ENCODE measurements at regions not wholly inside any gene's neighbourhood (a gene's known extent, or its start where the extent isn't known, plus 50 kb on each side); places are given as distances from the start of the nearest gene placed in this dataset.
"Not testable (repeated sequence)": the region's sequence is repeated elsewhere in the genome, so short reads cannot be mapped to it uniquely, and the experiment has no call there.

DNA sequence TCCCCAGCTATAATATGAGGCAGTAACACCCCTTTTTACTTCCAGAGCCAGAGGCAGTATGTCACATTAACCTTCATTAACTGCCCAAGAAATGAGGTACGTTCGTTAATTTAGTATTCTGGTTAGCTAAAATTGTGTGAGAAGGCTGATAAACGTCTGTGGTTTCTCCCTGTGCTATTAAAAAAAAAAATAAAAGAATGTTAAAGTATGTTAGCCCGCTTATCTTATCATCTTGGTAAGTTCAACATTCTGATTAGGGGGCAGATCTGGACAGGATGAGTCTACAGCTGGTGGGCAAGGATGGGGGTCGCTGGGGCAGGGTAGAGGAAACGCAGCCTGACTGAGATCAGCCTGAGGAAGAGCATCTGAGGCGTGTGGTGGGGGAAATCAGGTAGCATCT lies 154.0 kb downstream of the PRL start:
- no peak for DNase-seq (ENCODE audit: low read depth in 2 of 2)

DNA sequence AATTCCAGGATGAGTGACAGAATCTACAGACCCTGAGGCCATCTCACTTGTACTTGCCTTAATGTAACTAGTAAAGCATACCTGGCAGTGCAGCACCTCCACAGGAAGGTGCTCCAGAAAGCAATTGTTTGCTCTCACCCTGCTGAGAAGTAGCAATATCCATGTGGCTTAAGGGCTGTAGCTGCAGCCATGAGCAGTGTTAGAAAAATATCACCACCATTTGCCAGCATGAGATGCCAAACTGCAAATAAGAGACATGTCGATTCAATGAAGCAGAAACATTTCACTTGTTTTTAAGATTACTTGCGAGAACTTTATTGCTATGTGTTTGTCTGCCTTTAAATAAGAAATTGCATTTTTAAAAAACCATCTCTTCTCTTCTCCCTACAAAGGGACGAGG lies 151.5 kb downstream of the PRL start:
- DNase-seq (ENCODE audit: low read depth in 2 of 2): no peak

DNA sequence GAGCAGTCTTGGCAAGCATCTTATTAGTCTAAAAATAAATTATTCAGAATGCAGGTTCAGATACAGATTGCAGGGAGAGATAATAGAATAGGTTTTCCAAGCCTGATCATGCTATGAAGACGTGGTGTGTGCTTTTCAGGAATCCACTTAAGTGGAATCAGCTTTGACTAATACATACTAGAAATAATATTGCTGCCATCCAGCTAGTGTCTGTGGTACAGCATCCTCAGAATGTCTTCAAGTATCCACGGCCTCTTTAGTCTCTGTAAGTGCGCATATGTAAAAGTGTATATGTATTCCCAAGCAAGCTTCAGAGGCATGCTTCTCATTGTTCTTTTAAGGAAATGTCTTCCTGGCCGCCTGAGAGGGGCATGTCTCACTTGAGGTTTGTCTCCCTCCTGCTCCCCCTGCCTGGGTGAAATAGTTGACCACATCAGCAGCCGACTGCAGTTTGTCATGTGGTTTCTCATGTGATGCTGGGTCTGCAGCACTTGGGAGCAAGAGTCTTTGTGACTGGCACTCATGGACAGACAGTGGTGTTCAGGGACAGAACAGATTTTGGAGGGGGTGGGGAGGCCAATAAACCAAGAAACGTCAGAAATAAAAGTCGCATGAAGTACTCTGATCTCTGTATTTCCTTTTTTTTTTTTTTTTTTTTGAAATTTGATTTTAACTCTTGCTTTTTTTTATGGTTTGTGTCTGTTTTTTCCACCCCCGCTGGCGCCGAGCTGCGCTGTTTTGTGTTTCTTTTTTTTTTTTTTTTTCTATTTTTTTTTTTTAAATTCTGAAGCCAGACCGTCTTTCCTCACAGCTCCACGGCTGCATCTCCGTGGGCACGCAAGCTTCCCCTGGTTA lies 150.8 kb downstream of the PRL start:
- no peak for DNase-seq (ENCODE audit: low read depth in 2 of 2)

DNA sequence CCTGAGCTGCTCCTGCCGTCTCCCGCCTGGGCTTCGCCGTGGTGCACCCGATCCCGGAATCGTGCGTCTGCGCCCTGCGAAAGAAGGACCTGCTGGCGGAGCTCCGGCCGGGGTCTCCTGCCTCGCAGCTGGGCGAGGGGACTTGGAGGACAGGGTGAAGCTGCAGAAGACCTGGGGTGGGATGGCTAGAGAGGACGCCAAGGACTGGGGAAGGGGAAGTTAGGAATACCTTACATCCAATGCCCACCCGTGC lies 150.2 kb downstream of the PRL start:
- no peak for DNase-seq (ENCODE audit: low read depth in 2 of 2)

DNA sequence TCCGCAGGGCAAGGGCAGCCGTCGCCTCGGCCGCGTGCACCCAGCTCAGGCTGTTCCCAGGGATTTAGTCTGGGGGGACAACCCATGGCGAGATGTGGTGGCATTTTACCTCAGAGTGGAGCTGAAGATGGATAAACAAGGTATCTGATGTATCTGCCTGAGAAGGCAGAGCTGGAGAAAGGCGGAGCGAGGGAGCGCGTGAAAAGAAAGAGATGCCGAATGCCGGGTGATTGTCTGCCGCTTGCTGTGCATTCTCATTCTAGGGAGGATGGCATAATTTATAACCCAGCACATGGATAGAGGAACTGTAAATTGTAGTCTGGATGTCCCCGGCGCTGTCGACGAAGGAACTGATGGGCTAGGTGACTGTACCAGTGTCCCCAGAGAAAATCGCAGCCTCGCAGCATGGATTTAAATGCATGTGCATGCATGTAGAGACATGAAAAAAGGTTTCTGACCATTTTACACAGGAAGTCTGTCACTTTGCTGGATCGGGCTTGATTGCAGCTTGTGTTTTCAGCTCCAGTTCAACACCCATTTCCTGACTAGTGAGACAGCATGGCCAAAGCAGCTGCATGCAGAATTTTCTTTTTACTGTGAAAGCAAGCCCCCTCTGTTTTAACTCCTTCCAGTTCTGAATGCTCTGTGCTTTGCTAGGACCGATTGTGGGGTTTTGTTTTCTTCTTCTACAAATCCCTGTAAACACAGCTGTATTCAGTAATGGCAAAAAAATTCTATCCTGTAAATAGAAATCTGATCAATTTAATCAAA lies 149.7 kb downstream of the PRL start:
- DNase-seq (ENCODE audit: low read depth in 2 of 2): no peak

DNA sequence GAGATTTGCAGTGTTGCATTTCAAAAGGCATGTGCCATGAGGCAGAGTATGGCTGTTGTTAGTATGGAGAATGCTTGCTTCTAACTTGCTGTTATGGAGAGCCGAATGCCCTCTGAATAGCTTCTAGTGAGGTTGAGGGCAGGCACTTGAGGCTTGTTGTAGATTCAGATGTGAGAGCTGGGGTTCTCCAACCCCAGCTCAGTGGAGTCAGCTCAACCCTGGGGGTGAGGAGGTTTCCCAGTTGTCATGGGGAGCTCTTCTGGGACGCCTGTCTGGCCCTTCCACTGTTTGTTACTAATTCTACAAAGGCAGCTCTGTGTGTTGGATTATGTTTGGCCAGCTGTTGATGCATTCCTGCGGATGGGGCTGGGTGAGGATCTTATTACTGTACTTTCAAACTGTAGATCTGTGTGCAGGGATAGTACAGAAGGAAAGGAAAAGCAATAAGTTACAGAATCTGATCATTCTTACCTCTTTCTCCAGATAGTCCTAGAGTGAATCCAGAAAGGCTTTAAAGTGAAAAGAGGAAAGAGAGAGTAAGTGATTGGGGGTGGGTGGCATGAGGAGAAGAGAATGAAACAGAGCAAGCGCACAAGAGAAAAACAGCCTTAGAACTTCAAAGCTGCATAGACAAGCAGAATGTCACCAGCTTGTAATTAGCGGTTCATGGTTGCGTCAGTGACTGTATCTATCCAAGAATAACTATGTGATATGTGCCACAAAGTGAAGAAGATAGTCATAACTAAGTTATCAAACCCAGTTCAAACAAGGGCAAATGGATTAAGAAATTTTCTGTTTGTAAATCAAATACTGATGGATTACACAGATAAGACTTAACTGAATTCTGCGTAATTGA lies 148.7 kb downstream of the PRL start:
- DNase-seq (ENCODE audit: low read depth in 2 of 2): no peak

DNA sequence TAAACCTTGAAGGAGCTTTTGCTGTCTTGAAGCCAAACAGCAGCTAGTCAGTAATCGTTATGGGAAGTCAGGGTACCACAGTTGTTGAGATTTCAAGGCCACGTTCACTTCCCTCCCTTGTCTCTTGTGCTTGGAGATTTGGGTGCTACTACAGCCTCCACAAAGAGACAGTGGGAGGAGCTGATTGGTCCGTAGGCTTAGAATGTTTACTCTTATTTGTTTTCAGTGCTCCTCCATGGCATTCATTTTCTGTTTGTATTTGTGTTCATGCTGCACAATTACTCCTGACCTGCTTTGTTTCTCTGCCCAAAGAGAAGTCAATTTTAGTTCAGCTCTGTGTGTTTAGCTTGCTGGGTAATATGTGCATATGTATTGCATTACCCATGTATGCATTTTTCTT lies 147.7 kb downstream of the PRL start:
- no peak for DNase-seq (ENCODE audit: low read depth in 2 of 2)

DNA sequence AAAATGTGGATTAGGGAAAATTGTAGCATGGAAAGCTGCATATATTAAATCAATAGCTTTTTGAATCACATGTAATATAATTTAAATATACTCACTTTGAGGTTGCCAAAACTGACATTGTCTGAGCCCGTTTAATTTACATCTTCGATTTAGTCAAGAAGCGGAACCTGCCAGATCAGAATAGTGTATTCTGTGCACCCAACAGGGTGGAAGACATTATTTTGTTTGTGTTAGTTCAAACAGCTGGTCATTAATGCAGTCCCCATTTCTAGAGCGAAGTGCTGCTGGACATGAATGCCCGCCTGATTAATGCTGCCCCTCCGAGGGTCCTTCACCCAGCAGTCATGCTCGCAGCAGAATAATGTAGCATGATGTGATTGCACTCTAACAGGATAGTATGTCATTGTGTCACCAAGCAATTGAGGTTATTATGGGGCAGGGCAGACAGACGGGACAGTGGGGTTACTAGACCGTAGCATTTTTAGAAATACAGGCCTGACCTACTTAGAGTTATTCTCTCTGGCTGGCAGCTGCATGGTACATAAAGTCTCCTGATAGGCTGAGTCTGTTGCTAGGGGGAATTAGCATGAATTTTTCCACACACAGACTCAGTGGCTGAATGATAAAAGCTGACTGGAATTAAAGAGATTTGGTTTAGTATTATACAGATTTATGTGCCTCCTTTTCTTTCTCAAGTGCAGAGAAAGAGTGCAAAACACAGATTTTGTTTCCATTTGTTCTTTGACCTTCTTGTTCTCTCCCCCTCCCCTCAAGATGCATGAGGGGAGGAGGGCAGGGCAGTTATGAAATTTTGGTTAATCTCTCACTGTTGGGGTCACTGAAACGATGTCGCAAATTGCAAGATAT lies 147.1 kb downstream of the PRL start:
- DNase-seq (ENCODE audit: low read depth in 2 of 2): no peak

DNA sequence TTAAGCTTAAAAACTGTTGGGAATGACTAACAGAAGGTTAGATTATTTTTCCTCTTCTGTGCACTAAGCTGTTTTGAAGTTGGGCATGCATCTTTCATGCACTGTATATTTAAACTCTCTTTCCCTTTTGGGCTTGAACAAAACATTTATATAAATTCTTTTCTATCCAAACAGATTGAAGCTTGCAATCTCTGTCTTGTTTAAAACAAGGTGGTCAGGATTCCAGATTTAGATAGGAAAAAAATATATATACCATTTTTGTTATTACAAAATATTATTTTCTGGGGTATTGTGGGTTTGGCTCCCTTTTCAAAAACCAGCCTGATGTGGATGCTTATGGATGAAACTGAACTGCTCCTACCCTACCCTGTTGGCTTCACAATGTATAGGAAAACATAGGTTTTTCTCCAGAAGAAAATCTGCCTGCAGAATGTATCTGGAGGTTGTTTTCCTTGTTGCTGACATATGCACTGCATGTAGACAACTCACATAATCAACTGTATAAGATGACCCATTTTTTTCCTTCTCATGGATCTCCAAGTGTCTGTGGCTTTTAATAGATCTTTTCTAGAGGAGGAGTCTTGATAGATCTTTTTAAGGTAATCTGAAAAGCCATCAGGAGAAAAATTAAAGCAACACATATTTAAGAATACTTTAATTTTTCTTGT lies 146.3 kb downstream of the PRL start:
- DNase-seq (ENCODE audit: low read depth in 2 of 2): no peak

DNA sequence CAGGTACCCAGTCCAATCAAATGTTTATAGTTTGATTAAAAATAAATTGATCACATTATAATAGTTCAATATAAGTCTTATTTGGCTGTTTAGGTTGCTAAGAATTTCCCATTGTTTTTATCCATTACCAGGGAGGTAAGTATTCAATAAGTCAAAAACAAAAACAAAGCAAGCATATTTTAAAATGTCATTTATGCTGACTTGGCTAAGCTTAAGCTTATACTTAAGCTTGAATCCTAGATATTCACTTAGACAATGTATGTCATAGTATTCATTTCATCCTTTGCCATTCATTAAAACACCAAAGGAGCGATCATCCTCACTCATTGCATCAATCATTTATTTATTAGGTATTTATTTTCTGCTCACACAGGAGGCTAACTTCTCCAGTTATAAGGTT lies 144.9 kb downstream of the PRL start:
- no peak for DNase-seq (ENCODE audit: low read depth in 2 of 2)

DNA sequence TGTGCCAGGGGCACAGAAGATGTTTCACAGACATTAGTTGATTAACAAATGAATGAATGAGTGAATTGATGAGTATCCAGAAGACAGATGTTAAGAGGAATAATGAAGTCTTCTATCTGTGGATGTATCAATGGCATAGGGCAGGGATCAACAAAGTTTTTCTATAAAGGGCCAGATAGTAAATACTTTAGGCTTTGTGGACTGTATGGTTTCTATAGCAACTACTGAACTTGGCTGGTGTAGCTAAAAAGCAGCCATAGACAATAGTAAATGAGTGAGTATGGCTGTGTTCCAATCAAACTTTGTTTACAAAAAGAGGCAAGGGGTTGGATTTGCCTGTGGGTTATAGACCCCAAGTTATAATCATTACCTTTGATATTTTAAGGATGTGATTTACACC lies 144.0 kb downstream of the PRL start:
- no peak for DNase-seq (ENCODE audit: low read depth in 2 of 2)

DNA sequence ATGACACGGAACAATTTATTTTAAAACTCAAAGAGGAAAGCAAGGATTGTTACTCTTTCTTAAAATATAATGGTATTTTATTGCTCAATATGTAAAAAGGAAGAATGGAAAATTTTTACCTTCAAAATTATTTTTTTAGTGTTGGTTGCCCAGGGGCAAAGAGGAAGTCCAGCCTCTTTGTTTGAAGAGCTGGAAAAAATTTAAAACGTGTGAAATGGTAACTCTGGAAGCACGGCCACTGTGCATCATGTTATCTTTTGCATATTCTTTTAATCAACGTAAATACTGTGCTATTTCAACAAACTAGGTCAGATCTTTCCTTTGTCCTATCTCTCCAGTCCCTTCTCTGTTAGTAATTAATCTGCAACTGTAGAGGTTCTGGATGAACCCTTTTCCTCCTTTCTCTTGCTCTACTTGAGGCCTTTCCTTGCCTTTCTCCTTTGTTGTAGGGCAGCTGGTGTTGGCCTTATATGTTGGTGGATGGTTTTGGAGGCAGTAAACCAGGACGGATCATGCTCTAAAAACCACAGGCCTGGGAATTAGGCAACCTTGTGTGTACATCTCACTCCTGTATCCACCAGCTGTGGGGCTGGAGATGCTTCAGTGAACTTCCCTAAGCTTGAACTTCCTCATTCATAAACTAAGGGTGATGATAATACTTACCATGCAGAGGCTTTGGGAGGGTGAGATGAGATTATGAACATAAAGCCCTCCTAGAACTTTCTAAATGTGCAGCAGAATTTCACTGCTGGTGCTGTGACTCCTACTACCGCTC lies 143.3 kb downstream of the PRL start:
- no peak for DNase-seq (ENCODE audit: low read depth in 2 of 2)

DNA sequence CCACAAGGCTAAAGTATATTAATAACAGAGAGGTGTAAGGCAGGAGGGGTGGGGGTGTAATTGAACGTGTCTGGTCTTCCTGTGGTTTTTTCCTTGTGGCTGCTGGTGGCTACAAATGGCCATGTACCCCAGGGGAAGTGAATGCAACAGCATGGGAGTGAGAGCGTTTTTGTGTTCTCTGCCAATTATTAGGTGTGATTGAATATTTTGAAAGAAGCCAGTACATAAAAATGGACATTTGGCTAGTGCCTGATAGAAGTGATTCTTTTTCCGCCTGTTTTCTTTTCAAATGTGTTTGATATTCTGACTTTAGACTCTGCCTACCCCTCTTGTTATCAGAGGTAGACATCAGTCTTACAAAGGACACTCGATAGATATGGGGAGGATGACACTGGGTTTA lies 141.3 kb downstream of the PRL start:
- no peak for DNase-seq (ENCODE audit: low read depth in 2 of 2)

DNA sequence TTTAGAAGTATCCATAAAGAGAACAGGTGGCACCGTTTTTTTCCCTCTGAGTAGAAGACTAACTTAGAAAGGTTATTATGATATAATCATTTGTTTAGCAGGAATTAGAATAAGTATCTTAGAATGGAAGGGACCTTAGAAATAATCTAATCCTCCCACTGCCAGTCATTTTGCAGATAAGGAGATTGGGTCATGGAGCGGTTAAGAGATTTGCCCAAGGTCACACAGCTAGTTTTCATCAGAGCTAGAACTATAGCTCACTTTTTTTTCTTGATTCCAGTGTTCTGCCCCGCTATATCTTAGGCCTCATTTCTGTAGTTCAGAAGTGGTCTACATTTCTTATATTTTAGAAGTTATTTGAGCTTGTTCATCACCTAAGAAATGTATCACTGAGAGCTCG lies 139.6 kb downstream of the PRL start:
- DNase-seq (ENCODE audit: low read depth in 2 of 2): no peak

DNA sequence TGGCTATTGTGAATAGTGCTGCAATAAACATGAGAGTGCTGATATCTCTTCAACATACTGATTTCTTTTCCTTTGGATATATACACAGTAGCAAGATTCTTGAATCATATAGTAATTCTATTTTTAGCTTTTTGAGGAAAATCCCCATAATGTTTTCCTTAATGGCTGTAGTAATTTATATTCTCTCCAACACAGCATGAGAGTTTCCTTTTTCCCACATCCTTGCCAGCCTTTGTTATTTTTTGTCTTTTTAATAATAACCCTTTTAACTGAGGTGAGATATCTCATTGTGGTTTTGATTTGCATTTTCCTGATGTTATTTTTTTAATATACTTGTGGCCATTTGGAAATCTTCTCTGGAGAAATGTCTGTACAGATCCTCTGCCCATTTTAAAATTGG lies 132.6 kb downstream of the PRL start:
- no peak for DNase-seq (ENCODE audit: low read depth in 2 of 2)

DNA sequence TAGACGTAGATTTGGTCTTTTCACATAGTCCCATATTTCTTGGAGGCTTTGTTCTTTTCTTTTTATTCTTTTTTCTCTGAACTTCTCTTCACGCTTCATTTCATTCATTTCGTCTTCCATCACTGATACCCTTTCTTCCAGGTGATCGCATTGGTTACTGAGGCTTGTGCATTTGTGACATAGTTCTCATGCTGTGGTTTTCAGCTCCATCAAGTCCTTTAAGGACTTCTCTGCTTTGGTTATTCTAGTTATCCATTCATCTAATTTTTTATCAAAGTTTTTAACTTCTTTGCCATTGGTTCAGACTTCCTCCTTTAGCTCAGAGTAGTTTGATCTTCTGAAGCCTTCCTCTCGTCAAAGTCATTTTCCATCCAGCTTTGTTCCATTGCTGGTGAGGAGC lies 125.8 kb downstream of the PRL start:
- not testable (repeated sequence) for DNase-seq (ENCODE audit: low read depth in 2 of 2)

DNA sequence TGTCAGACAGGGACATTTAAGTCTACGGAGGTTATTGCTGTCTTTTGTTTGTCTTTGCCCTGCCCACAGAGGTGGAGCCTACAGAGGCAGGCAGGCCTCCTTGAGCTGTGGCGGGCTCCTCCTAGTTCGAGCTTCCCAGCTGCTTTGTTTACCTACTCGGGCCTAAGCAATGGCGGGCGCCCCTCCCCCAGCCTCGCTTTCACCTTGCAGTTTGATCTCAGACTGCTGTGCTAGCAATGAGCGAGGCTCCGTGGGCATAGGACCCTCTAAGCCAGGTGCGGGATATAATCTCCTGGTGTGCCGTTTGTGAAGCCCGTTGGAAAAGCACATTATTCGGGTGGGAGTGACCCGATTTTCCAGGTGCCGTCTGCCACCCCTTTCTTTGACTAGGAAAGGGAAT lies 125.0 kb downstream of the PRL start:
- DNase-seq (ENCODE audit: low read depth in 2 of 2): not testable (repeated sequence)

DNA sequence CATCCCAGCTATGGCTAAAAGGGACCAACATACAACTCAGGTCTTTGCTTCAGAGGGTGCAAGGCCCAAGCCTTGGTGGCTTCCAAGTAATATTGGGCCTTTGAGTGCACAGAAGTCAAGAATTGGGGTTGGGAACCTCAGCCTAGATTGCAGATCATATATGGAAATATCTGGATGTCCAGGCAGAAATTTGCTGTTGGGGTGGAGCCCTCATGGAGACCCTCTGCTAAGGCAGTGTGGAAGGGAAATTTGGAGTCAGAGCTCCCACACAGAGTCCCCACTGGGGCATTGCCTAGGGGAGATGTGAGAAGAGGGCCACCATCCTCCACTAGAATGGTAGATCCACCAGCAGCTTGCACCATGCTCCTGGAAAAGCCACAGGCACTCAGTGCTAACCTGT lies 123.5 kb downstream of the PRL start:
- DNase-seq (ENCODE audit: low read depth in 2 of 2): no peak

DNA sequence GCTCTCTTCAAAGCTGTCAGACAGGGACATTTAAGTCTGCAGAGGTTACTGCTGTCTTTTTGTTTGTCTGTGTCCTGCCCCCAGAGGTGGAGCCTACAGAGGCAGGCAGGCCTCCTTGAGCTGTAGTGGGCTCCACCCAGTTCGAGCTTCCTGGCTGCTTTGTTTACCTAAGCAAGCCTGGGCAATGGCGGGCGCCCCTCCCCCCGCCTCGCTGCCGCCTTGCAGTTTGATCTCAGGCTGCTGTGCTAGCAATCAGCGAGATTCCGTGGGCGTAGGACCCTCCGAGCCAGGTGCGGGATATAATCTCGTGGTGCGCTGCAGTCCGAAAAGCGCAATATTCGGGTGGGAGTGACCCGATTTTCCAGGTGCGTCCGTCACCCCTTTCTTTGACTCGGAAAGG lies 116.6 kb downstream of the PRL start:
- DNase-seq (ENCODE audit: low read depth in 2 of 2): not testable (repeated sequence)

DNA sequence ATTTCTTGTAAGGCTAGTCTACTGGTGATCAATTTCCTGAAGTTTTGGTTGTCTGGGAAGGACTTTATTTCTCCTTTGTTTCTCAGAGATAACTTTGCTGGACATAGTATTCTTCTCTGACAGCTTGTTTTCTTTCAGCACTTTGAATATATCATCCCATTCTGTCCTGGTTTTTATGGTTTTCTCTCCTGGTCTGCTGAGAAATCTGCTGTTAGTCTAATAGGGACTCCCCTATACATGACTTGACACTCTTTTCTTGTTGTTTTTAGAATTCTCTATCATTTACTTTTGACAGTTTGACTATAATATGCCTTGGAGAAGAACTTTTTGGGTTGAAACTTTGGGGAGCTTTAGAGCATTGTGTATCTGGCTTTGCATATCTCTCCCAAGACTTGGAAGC lies 112.5 kb downstream of the PRL start:
- no peak for DNase-seq (ENCODE audit: low read depth in 2 of 2)

Measured in stimulated activated CD4-positive, alpha-beta T cell treated with anti-CD3 and anti-CD28 coated beads, Interleukin-1b, Interleukin-23, amount 100 ng/mL, for 1 hour (primary cell).